Activated CD4-positive, alpha-beta T cell treated with anti-CD3 and anti-CD28 coated beads, Interleukin-2, Interleukin-4, amounts not matched to agents 100 ng/mL and 50 ng/mL, durations not matched to agents 16 hours and 8 hours (primary cell): ENCODE measurements at regions not wholly inside any gene's neighbourhood (a gene's known extent, or its start where the extent isn't known, plus 50 kb on each side); places are given as distances from the start of the nearest gene placed in this dataset.

ENCODE experiments used
- DNase-seq: peaks from one replicate; pipeline ENCODE4 v3.0.0-alpha.2; 2020; ENCODE audit warnings: low spot score

DNA sequence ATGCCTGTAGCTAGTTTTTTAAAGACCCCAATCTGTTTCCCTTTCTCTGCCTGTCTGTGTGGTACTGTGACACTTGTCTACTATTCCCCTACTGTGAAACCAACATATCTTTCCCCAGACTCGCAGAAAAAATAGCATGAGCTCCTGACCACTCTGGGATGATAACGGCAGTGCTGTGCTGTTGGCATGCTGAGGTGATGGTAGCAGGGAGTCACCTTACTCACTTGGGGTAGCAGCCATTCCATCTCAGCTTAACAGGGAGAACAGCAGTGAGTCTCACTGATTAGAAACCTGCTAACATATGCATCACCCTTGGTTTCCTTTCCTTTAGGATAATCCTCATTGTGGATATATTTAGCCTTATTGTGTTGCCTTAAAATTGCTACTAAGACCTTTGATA is 469.6 kb upstream of the FZD8 start:
- no peak for DNase-seq

- DNase-seq = no peak
These were observed 468.0 kb upstream of the FZD8 start for GRCh38 chr10:36110097-36110496.

- no peak for DNase-seq
These were observed 467.4 kb upstream of the FZD8 start for GRCh38 chr10:36109399-36110023.

GRCh38 chr10:36097696-36098095 is 455.6 kb upstream of the FZD8 start:
- no peak for DNase-seq

- no peak for DNase-seq
These were observed 454.5 kb upstream of the FZD8 start for GRCh38 chr10:36096576-36096975.

GRCh38 chr10:36094096-36094495 is 452.0 kb upstream of the FZD8 start:
- DNase-seq = no peak

DNA sequence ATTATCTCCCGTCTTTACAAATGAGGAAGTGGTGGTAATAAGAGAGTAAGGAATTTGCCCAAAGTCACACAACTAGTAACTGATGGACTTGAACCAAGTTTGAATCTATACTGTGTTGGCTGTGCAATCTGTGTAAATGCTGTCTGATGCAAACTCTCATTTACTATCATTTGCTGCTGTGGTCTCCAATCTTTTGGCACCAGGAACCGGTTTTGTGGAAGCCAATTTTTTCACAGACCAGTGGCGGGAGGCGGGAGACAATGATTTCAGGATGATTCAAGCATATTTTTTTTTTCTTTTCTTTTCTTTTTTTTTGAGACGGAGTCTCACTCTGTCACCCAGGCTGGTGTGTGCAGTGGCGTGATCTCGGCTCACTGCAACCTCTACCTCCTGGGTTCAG is 450.0 kb upstream of the FZD8 start:
- DNase-seq = no peak

DNA sequence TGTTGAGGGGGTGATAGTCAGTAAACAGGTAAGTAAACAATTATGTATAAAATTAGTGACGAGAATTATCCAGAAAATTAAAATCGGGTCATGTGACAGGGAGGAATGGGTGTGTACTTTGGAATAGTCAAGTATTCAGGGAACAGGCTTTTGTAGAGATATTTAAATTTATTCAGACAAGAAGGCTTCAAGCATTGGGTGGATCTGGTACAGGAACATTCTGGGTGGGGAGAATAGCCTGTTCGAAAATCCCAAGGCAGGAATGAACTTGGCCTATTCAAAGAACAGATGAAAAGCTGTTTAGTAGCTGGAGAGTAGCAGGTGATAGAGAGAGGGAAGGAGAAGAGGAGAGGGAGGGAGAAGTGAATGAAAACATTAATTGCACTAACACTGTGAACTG is 448.9 kb upstream of the FZD8 start:
- no peak for DNase-seq

GRCh38 chr10:36089790-36090440 is 447.8 kb upstream of the FZD8 start:
- DNase-seq = no peak

DNA sequence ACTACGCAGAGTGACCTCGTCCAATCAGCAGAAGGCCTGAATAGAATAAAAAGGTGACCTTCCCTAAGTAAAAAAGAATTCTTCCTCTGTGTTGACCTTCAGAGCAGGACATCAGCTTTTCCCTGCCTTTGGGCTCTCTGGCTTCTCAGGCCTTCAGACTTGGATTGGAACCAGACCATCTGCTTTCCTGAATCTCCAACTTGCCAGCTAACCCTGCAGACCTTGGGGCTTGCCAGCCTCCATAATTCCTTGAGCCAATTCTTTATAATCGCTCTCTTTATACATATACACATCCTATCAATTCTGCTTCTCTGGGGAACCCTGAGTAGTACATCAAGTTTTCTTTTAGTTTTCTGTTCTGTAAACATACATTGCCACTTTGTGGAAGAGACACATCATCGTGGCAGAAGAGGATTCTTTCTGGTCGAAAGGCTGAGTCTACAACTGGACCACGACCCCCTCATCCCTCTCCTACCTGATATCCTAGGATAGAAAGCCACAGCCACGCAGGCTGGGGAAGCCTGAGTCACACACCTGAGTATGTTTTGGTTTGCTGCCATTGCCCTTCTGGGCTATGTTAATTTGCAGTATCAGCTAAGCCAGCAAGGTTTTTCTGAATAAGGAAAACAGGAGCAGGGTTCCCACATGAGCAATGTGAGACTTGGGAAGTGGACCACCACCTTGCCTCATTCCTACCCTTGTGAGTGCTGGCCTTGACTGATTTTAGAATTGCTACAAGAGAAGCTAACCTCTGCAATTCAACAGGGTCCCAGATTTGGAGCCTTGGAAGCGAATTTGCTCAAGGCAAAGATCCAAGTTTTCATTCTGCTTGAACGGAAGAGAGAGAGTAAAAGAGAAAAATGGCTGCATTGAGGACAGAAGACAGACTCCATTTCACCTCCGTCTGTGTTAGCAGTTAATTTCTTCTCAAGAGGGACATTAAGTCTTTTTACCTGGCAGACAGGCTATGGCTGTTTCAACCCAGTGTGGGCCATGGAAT is 445.2 kb upstream of the FZD8 start:
- DNase-seq = no peak

DNA sequence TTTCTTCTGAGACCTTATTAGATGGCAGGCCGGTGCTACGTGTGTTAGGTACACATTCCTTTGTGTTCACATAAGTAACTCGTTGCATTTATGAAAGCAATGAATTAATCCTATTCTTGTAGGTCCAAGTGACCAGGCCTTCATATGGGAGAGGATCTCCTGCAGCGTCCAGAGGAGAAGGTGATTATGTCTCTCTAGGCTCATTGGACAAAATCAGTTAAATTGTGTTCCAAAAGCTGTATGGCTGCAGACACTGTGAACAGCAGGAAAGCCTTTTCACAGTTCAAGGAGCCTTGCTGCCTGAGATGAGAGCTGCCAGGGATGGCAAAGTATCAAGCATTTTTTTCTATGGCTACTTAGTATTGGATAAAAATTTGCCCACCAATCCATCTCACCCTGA is 433.1 kb upstream of the FZD8 start:
- DNase-seq = no peak

- no peak for DNase-seq
These were observed 431.8 kb upstream of the FZD8 start for GRCh38 chr10:36073796-36074345.

GRCh38 chr10:36068542-36068941 is 426.4 kb upstream of the FZD8 start:
- no peak for DNase-seq

DNA sequence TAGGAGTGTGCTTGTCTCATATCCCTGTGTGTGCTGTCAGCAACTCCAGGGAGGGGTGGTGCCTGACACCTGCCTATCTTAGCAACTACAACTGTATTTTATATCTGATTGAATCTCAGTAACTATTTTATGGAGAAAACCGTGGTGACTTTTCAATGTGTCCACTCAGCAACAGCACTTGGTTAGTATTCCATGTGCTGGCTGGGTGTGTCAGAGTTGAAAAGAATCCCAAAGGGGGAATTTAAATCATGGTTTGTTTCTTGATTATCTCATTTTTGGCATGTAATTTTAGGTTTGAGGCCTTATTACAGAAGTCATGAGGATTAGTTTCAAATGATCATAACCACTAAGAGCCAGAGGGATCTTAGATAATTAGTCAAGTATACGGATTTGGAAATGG is 425.7 kb upstream of the FZD8 start:
- DNase-seq = no peak

GRCh38 chr10:36066850-36067249 is 424.8 kb upstream of the FZD8 start:
- no peak for DNase-seq

DNA sequence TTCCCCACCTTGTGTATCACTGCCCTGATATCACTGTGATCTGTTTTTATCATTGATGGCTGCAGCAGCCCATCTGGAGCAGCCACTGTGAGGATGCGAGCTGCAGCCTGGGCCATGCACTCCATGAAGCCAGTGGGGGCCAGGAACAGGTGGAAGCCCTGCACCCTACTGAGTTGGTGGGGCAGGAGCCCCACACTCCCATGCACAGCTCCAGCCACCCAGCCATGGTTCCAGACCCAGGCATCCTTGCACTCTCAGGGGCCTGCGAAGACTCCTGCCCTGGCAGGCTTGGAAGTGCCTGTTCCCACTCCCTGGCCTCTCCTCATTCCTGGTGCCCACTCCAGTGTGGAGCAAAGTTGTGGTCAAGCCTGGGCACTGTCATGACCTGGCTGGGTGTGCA is 424.0 kb upstream of the FZD8 start:
- no peak for DNase-seq

GRCh38 chr10:36063396-36063795 is 421.3 kb upstream of the FZD8 start:
- DNase-seq = no peak

DNA sequence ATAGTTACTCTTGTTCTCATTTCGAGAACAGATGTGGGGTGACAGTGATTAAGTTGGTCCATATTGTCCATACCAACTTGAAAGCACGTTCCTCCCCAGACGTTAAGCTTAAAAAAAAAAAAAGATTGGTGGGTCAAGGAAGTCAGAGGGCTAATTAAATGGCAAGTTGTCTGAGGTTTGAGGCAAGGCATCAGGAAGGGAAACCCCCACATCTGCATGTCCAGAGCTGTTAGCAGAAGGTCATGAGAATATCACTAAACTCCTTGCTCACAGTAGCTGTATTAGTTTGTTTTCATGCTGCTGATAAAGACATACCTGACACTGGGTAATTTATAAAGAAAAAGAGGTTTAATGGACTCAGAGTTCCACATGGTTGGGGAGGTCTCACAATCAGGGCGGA is 415.6 kb upstream of the FZD8 start:
- no peak for DNase-seq

GRCh38 chr10:36057180-36057579 is 415.1 kb upstream of the FZD8 start:
- no peak for DNase-seq

DNA sequence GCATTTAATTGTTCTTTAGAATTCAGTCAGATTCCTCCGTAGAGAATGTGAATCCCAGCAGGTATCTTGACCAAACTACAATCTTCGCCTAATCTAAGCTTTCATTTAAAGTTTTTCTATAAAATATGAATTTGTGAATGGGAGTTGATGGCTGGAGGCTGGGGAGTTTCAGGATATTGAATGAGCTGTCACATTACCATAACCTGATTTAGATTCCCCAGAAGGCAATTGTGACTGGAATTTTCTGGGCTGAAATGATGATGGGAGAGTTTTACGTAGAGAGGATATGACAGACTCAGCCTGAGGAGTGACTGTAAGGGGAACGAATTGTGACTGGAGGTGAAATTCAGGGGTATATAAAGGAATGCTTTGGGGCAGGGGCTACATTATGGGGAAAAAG is 411.7 kb upstream of the FZD8 start:
- DNase-seq = no peak

GRCh38 chr10:36053271-36053670 is 411.2 kb upstream of the FZD8 start:
- no peak for DNase-seq

GRCh38 chr10:36051500-36051991 is 409.4 kb upstream of the FZD8 start:
- DNase-seq = no peak
